ENCODE measurements at regions not wholly inside any gene's neighbourhood (a gene's known extent, or its start where the extent isn't known, plus 50 kb on each side); places are given as distances from the start of the nearest gene placed in this dataset.

DNA sequence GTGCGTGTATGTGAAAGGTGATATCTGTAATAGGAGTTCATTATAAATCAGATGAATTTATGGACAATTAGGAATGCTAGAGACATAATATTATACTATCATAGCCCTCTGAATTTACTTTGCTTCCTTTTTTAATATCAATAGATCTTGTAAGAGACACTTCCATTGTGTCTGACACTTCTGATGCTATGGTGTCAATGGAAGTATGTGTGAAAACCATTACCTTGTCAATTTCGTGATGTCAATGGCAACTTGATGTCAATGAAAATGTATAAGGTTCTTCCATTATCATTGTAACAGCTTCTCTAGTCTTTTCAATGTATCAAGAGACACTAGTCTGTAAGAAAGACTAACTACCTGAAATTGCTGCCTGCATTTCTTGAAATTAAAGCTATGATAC lies 296.8 kb upstream of the DPYD start:
- no peak for DNase-seq (ENCODE audit: extremely low read depth, low read depth)

DNA sequence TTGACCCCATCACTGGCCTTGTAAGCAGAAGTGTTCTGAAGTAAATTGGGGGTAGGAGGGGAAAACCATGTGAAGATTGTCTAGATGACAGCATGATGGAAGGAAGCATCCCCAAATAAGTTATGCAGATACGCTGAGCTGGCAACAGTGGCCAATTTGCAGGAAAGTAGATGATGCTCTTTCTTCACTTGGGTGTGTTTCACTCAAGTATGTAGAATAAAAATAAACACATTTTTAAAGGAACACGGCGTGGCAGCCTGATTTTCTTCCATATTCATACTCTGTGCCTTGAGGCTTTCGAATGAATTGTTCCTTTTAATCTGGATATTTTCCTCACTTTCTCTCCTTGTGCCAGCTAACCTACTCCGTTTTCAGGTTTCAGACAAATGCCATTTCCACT lies 295.5 kb upstream of the DPYD start:
- no peak for DNase-seq (ENCODE audit: extremely low read depth, low read depth)

DNA sequence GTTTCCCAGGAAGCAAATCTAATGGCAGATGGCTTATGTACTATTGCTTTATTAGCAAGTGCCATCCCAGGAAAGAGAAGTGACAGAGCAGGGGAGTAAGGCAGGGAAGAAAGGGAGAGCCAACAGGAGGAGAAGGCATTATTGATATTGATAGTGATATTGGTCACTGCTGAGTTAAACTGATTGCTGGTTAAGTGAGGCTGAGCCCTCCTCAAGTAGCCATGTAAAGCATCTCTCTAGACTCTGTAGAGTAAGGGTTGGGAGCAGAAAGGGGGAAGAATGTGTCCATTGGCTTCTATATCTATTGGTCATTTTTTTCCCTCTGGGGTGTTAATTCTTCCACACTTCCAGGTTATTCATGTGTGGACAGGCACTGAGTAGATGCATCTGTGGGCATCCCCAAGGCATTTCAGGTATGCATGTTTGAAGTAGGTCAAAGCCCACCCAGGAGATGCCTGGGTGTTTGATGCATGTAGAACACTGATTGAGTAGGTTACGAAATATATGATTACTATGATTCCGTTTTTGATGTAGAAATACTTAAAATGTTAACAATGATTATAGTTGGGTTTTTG lies 290.5 kb upstream of the DPYD start:
- DNase-seq (ENCODE audit: extremely low read depth, low read depth) = no peak

DNA sequence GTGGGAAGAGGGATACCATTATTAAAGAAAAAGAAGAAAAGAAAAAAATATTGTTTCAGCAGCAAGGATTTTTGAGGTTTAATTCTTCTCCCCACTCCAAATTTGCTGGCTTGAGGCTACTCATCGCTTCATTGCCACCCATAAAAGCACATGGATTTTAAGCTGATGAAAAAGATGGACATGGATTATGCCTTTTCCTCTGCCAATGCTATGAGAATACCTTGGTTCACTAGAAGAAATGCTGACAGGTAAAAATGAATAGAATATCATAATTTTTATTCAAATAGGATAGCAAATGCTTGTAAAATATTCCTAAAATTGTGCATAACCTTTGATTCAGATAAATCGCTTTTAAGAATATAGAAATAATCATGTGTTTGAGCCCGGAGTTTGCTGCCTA lies 289.7 kb upstream of the DPYD start:
- DNase-seq (ENCODE audit: extremely low read depth, low read depth) = no peak

DNA sequence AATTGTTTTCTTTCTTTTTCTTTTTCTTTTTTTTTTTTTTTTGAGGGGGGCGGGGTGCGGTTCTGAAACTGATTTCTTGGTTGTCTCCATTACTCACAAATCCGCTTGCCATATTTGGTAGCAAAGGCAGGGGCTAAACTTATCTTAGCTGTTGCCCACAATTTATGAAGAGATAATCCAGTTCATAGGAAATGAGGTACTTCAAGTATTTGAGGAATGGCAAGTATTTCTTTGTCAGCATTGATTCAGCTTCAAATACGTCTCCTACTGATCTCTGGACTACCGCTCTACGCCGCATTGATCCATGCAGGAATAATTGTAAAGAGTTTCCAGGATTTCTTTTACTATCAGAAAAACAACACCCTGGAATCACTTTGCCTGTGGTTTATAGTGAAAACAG lies 289.2 kb upstream of the DPYD start:
- no peak for DNase-seq (ENCODE audit: extremely low read depth, low read depth)

DNA sequence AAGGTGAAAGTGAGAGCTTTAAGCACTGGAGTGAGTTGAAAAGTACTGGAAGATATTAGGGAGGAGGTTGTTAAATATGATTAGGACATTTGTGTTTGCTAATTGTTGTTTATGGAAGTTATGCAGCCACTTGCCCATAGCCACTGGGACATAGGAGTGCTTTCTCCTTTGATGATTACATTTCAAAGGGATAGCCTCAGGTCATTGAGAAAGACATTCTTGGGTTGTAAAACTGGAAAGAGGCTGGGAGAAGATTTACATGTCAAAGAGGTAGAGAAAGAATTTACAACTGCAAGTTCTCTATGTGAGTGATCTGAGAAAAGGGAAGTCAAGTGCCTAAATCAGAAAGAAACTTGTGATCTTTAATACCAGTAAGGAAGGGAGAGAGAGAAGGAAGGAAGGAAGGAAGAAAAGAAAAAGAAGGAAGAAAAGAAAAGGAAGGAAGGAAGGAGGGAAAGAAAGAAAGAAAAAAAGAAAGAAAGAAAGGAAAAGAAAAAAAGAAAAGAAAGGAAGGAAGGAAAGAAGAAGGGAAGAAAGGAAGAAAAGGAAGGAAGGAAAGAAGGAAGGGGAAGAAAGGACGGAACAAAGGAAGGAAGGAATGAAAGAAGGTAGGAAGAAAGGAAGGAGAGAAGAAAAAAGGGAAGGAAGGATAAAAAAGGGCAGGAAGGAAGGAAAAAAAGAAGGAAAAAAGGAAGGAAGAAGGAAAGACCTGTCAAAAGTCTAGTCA lies 284.6 kb upstream of the DPYD start:
- no peak for DNase-seq (ENCODE audit: extremely low read depth, low read depth)

DNA sequence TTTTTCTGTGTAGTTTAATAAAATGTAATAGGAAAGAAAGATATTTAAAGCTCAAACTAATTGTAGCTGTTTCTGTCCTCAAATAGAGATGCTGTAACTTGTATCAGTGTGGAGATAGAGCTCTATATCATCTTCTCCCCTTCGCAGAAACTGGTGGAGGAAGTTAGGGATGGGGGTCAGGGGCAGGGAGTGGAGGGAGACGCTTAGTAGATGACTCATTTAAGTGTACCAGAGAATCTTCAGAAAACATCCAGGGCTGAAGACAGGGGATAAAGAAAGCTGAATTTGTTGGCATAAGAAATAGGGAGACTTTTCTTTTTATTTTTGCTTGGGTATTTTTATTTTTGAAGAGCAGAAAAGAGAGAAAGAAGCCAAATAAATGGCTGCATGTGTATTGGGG lies 282.6 kb upstream of the DPYD start:
- DNase-seq (ENCODE audit: extremely low read depth, low read depth) = no peak

DNA sequence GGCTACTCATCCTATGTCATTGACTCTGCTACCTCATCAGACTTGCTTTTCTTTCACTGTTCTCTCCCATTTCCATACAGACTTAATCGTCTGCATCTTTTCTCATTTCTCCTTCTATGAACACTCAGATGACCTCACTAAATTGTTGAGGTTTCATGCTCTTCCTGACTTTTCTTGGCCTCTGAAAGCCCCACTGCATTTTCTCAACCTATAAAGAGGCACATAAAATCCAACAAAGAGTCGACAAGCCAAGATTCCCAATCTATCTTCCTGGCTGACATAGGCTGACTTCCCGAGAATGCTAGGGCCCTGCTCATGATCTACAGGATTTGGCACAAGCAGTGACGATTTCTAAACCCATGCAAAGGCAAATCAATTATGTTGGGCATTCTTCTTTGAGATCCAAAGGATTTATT lies 280.8 kb upstream of the DPYD start:
- DNase-seq (ENCODE audit: extremely low read depth, low read depth) = no peak

DNA sequence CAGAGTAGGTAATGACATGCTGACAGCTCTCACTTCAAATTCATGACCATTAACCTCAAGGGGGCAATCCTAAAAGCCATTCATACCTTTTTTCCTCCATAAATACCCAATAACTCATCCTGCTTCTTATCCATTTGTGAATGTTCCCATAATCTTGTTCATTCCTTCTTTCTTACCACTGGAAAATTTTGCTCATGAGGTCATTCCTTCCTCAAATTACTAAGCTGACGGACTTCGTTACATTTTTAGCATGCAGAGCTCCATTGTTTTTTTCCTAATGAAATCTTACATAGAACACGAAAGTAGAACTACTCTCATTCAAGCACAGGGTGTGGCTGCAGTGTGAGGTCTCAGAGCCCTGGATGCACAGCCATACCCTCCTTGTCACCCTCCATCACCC lies 276.5 kb upstream of the DPYD start:
- DNase-seq (ENCODE audit: extremely low read depth, low read depth) = no peak

DNA sequence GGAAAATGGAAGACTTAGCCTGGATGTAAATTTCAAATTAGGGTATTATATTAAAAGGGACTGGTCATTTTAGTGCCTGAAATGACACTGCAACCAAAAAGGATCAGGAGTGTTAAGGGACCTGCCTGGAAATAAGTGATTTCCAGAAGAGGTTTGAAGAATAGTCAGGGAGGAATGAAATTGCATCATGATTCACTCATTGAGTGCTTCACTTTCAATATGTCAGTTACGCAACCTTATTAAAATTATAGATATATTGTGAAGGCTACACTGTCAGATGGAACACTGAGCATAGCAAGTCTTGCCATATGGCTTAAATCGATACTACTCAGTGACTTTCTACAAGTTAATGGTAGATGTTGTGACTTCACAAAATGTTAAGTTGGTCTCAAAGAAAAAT lies 275.2 kb upstream of the DPYD start:
- no peak for DNase-seq (ENCODE audit: extremely low read depth, low read depth)

DNA sequence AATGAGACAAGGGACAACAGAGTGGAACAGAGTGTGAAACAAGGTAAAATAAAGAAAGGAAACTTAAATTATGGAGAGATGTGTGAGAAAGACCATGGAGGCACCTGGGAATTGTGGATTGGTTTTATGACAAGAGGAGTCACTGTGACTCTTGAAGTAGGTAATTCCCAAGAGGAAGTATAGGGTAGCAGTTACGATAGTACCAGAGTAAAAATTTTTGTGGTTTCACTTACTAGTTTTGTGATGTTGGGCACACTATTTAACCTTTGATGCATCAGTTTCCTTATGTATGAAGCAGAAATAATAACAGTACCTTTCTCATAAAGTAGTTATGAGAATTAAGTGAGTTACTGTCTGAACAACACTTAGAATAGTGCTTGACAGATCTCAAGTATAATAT lies 267.9 kb upstream of the DPYD start:
- DNase-seq (ENCODE audit: extremely low read depth, low read depth) = no peak

DNA sequence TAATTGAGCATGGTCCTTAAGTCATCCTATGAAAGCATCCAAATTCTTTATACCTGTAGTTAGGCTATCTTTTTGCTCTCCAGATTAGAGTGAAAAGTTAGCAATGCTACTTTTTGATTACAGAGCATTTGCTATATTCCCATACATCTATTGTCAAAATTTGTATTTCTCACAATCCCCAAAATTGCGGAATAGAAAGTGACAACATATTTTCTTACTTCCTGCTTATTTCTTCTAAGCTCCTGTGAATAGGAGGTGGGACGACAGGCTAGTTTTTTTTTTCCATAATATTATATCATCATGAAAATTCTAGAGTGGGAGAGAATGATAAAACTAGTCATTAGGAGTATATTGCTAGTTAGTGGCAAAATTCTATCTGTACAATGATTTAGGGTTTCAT lies 264.0 kb upstream of the DPYD start:
- DNase-seq (ENCODE audit: extremely low read depth, low read depth) = no peak

DNA sequence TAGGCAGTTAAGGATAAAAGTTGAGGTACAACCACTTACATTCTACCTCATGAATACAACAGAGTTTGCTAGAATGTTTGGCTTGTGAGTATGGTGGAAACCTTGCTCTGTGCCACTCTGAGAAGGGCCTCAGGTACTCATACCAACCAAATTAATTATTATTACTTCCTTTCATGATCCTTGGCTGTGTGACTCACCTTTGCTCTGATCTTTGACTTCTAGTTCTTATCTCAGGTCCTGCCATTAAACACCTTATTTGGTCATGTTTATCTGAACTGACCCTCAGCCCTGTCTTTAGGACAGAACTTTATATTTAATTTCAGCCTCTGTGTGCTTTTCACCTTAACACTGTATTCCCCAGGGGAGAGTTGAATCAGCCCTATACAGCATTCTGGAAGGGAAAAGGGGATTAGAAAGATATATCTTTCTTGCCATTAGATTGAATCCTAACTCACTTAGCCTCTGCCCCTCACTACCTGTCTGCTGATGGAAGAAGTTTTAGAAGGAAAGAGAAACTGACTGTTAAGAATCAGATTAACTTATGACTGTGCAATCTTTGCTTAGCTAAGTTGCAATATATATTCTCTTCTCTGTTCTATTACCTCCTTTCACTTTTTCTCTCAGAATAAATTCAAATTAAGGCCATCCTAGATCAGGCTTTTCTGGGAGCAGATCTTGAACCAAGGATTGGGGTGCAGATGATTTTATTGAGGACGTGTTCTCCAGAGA lies 260.4 kb upstream of the DPYD start:
- no peak for DNase-seq (ENCODE audit: extremely low read depth, low read depth)

DNA sequence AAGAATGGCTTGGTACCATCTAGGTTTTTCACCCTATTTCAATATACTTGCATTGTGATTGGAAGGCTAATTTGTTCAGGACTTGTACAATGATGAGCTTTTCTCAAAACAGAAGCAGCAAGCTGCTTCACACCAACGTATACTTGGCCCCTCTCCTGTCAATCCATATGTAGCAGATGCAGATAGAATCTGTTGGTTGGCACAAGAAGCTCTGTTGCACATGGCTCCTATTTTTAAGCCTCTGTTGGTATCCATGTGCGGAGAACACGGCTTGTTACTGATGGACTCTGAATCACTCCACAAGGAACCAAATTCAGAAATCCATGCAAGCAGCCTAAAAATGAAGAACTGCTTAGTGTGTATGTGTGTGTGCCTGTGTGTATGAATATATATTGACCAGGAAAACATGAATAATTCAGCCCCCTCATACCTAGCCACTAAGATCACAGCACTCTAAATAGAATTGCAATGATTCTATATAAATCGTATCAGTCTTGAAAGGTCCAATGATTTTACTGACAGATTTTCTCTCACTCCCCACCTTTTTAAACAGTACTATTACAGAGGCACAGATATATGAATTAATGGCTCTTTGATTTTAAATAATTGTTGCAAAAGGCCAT lies 258.4 kb upstream of the DPYD start:
- no peak for DNase-seq (ENCODE audit: extremely low read depth, low read depth)

DNA sequence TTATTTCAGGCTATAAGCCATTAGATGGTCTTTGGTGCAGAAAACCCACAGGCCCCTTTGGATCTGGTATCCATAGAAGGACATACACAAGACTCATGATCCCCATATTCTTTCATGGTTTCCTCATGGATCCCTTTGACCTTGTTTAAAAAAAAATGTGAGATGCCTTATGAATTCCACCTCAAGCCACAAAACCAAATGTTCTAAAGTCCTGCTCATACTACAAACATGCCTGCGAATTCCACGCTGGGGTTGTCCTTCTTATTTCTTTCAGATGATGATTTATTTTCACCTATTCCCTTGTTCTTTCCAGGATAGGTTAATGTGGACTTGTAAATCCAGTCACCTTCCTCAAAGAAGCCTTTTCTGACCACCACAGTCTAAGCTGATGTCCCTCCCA lies 256.9 kb upstream of the DPYD start:
- DNase-seq (ENCODE audit: extremely low read depth, low read depth) = no peak

DNA sequence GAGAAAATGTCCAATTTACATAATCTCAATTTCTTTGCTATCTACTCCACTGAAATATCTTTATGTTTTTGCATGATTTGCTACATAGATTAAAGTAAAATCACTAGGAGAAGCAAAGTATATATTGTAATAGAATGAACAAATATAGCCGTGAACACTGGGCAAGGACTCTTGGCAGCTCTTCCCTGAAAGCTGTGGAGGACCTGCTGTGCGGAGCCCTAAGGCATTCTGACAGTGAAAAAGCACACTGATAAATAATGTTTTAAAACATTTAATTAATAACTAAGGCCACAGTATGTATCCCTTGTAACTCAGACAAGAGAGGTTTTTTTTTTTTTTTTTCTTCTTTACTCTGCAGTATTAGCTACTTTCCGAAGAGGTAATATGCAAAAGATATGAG lies 256.1 kb upstream of the DPYD start:
- DNase-seq (ENCODE audit: extremely low read depth, low read depth) = no peak

DNA sequence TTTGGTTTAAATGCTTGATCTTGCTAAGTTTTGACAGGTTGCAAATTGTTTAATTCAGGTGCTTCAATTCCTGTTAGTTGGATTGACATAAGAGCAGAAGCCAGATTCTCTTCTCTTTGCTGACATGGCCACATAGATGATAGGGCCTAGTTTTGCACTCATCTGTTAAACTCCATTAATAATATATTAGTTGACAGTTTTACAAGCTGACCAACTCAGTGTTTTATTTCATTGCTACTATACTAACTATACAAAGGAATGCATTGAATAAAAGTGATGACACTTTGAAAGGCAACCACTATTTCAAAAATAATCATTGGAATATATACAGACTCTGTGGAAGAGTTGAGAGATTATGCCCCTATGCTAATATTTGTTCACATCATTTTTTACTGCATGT lies 255.6 kb upstream of the DPYD start:
- DNase-seq (ENCODE audit: extremely low read depth, low read depth) = no peak

DNA sequence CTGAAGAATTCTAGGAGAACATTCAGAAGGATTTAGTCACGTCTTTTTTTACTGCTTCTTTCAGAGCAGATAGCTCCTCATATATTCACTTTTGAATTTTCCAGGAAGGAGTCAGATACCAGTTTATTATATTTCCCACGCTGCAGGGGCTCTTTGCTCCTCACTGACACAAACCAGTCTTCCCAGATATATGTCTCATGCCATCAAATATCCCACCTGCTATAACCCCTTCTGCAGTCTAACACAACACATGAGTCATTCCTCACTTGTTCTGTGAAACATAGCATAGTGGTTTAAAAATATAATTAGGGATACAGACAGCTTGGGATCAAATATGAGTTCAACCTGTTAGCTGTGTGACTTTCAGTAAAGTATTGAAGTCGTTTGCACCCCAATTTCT lies 251.7 kb upstream of the DPYD start:
- DNase-seq (ENCODE audit: extremely low read depth, low read depth) = no peak

DNA sequence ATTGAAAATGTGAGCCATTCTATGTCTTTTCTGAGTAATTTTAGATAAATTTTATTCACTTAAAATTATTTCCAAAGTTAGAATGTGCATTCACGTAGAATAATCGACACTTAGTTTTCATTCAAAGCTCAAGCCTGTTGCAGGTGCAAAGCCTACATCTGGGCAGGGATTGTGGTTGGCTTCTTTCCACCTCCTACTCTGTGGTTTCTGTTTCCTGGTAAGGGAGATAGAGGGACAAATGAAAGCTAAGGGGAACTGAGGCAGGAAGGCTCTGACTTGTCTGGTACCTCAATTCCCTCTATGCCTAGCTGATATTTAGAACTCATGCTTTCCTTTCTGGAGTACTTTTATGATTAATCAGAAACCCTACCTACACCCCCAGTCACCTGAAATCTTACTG lies 251.2 kb upstream of the DPYD start:
- no peak for DNase-seq (ENCODE audit: extremely low read depth, low read depth)

DNA sequence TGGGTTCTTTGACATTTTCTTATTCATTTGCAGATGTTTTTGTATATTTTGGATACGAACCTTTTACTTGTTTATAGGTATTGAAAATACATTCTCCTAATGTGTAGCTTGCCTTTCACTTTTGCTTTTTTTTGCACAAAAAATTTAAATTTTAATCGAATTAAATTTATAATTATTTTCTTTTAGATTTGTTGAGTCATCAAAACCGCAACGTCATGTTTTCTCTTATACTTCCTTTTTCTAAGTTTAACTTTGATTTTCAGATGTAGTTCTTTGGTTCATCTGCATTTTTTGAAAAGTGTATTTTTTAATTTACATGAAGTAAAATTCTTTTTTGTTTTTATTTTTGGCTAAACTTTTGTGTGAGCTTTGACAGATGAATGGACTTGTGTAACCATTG lies 243.7 kb upstream of the DPYD start:
- no peak for DNase-seq (ENCODE audit: extremely low read depth, low read depth)

DNA sequence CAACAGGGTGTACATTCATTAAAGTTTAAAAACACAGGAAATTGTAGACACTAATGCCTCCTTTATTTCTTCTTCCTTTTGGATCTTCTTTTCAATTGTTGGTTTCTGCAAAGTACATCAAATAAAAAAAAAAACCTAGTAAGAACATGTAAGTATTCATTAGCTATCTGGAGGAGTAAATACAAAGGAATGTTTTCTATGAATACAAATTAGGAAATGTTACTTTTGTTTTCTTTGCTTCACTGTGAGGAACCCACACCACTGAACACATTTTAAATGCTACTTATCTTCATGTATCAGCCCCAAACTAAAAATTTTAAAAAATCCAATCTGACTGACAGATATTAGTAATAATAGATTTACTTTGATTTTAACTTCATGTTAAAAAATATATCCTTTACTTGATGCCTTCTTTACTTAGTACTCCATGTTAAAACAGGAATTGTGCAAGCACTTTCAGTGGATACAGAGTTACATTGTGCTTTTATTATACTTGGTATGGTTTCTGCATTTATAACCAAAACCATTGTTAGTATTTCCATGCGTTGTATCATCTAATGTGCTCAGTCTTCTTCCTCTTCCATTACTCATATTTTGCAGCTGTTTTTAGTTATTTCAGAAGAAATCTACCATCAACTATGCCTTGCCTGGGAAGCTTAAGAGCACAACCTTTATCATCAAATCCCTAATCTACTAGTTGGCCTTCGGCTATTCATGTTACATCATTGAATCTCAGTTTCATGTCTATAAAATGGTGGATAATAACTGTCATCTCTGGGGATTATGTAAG lies 236.9 kb upstream of the DPYD start:
- DNase-seq (ENCODE audit: extremely low read depth, low read depth) = no peak
